RWPE2 (cell line): ENCODE measurements at regions not wholly inside any gene's neighbourhood (a gene's known extent, or its start where the extent isn't known, plus 50 kb on each side); places are given as distances from the start of the nearest gene placed in this dataset.
A peak's percentile ranks its signal among the peaks of the same experiment; 100 is the strongest.

ENCODE experiments used
- ATAC-seq: fragments of 200-7000 bp; cut with Tn5 transposase; 3 replicates; pipeline ENCODE4 v1.9.1; 2021; ENCODE audit warnings: low read depth
- DNase-seq: peaks from one replicate; pipeline ENCODE4 v3.0.0-alpha.2; 2020; ENCODE audit warnings: low spot score
- H3K27ac ChIP-seq: fragments of 450-650 bp; 2 replicates; pipeline ENCODE4 v1.5.1; 2017; ENCODE audit warnings: mild to moderate bottlenecking; ENCODE audit not compliant: poor library complexity, severe bottlenecking
- H3K27me3 ChIP-seq: fragments of 250-450 bp; sonication (Bioruptor Pico); 2 replicates; pipeline ENCODE4 v1.5.1; 2021; ENCODE audit warnings: mild to moderate bottlenecking, moderate library complexity; ENCODE audit not compliant: insufficient read depth, poor library complexity, severe bottlenecking
- H3K36me3 ChIP-seq: fragments of 250-450 bp; sonication (Bioruptor Pico); 2 replicates; pipeline ENCODE4 v1.5.1; 2020; ENCODE audit warnings: low read depth, mild to moderate bottlenecking, moderate library complexity
- H3K4me1 ChIP-seq: fragments of 250-450 bp; sonication (Bioruptor Pico); 2 replicates; pipeline ENCODE4 v1.5.1; 2021; ENCODE audit warnings: mild to moderate bottlenecking, moderate library complexity; ENCODE audit not compliant: insufficient read depth, poor library complexity, severe bottlenecking
- H3K4me3 ChIP-seq: fragments of 250-450 bp; sonication (Bioruptor Pico); 2 replicates; pipeline ENCODE4 v1.5.1; 2021; ENCODE audit warnings: mild to moderate bottlenecking, moderate library complexity; ENCODE audit not compliant: severe bottlenecking
- H3K9me3 ChIP-seq: fragments of 250-450 bp; sonication (Bioruptor Pico); 2 replicates; pipeline ENCODE4 v1.5.1; 2021; ENCODE audit warnings: mild to moderate bottlenecking, moderate library complexity; ENCODE audit not compliant: severe bottlenecking
- TF ChIP-seq, protein P1 (sequence below): fragments of 450-650 bp; IDR thresholded peaks from one replicate; pipeline ENCODE4 v1.5.1; 2017; ENCODE audit warnings: mild to moderate bottlenecking, moderate library complexity; ENCODE audit not compliant: poor library complexity, severe bottlenecking

DNA sequence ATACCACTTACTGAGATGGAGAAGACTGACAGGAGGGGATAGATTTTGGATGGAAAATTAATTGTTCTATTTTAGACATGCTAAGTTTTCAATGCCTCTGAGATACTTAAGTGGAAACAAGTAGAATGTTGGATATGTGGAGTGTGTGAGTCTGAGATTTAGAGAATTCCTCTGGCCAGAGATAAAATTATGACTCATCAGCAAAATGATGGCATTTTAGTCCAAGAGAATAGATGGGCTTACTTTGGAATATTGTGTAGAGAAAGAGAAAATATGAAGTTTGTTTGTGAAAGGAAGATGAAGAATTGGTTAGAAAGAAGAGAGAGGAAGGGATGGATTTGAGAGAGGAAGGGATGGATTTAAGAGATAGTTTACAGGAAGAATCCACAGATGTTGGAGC lies 108.6 kb upstream of the PPP1R2C start:
- H3K36me3 ChIP-seq: no peaks in the 10 kb centered on the region
- DNase-seq (no peak), ATAC-seq (no peak)
- TF ChIP-seq, protein P1, sequence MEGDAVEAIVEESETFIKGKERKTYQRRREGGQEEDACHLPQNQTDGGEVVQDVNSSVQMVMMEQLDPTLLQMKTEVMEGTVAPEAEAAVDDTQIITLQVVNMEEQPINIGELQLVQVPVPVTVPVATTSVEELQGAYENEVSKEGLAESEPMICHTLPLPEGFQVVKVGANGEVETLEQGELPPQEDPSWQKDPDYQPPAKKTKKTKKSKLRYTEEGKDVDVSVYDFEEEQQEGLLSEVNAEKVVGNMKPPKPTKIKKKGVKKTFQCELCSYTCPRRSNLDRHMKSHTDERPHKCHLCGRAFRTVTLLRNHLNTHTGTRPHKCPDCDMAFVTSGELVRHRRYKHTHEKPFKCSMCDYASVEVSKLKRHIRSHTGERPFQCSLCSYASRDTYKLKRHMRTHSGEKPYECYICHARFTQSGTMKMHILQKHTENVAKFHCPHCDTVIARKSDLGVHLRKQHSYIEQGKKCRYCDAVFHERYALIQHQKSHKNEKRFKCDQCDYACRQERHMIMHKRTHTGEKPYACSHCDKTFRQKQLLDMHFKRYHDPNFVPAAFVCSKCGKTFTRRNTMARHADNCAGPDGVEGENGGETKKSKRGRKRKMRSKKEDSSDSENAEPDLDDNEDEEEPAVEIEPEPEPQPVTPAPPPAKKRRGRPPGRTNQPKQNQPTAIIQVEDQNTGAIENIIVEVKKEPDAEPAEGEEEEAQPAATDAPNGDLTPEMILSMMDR: no peak
- H3K4me1 ChIP-seq: no peaks in the 10 kb centered on the region
- H3K4me3 ChIP-seq: no peak overlapping the region
- H3K27ac ChIP-seq: no peak overlapping the region
- H3K27me3 ChIP-seq: no peaks in the 10 kb centered on the region
- no peaks in the 10 kb centered on the region for H3K9me3 ChIP-seq

DNA sequence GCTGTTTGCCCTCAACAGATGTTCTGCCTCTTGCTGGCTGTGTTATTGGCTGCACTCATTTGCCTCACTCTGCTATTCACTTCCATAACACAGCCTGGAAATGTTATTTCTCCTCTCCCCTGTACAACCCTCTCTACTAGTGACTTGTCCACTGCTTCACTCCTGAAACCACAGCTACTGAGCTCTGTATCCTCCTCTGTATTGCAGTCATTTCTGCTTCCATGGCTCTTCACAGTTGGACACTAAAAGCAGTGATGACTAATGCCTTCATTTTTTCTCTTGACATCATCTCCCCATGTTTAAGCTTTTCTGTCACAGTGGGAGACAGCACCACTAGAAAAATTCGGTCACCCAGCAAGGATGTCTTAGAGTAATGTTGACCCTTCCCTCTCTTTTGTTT lies 123.0 kb upstream of the PPP1R2C start:
- Histone ChIP-seq H3K9me3 (no peaks in the 10 kb centered on the region), H3K4me3 (no peak overlapping the region), H3K36me3 (no peaks in the 10 kb centered on the region), H3K27me3 (no peaks in the 10 kb centered on the region), H3K27ac (no peak overlapping the region), H3K4me1 (no peaks in the 10 kb centered on the region)
- no peak for ATAC-seq
- TF ChIP-seq, protein P1: no peak
- DNase-seq: no peak

DNA sequence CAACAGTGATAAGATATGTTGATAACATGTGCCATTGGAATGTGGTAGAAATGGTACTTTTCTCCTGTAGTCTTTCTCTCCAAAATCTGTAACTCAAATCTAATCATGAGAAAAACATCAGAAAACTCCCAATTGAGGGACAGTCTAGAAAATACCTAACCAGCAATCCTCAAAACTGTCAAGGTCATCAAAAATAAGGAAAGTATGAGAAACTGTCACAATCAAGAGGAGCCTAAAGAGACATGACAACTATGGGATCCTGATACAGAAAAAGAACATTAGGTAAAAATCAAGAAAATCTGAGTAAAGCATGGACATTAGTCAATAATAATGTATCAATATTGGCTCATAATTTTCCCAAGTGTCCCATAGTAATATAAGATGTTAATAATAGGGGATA lies 124.5 kb upstream of the PPP1R2C start:
- no peaks in the 10 kb centered on the region for H3K27me3 ChIP-seq
- no peaks in the 10 kb centered on the region for H3K36me3 ChIP-seq
- H3K9me3 ChIP-seq: no peaks in the 10 kb centered on the region
- no peak for ATAC-seq
- H3K4me3 ChIP-seq: no peak overlapping the region
- TF ChIP-seq, protein P1: no peak
- H3K27ac ChIP-seq: no peak overlapping the region
- no peaks in the 10 kb centered on the region for H3K4me1 ChIP-seq
- no peak for DNase-seq

DNA sequence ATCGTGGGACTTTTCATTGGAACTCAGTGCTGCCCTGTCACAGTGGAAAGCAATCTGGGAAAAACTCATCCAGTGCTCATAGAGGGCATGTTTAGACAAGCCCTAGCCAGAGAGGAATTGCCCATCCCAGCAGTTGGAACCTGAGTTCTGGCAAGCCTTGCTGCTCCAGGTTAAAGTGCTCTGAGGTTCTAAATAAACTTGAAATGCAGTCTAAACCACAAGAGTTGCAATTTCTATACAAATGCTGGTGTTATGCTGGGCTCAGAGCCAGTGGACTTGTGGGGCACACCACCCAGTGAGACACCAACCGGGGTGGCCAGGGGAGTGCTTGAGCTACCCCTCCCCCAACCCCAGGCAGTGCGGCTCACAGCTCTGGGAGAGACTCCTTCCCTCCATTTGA lies 142.8 kb upstream of the PPP1R2C start:
- Histone ChIP-seq H3K4me3 (no peak overlapping the region), H3K4me1 (peaks cover 8% of the 10 kb centered on the region), H3K27ac (peak overlapping the region; percentile 15), H3K9me3 (no peaks in the 10 kb centered on the region), H3K36me3 (no peaks in the 10 kb centered on the region), H3K27me3 (no peaks in the 10 kb centered on the region)
- ATAC-seq (peak; percentile 78), DNase-seq (no peak)
- TF ChIP-seq, protein P1: no peak

DNA sequence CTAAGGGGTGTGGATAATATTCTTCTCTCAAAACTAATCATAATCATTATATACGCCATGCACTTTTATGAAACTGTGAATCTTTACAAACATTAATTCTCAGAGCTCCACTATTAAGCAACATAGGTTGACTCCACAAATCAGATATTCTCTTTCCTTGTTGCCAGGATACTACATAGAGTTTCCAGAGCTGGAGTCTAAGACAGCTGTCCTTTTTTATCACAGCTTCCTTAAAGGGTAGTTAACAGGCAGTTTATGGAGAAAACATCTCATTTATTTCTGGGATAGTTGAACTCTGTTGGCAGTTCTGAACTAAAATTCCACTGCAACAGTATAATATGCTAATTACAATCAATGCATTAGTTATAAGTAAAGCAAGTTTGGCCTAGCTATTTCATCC lies 152.1 kb upstream of the PPP1R2C start:
- no peaks in the 10 kb centered on the region for H3K9me3 ChIP-seq
- ATAC-seq (no peak), DNase-seq (no peak)
- no peak overlapping the region for H3K27ac ChIP-seq
- TF ChIP-seq, protein P1: no peak
- no peaks in the 10 kb centered on the region for H3K27me3 ChIP-seq
- H3K4me3 ChIP-seq: no peak overlapping the region
- no peaks in the 10 kb centered on the region for H3K4me1 ChIP-seq
- no peaks in the 10 kb centered on the region for H3K36me3 ChIP-seq
